ENCODE measurements at regions not wholly inside any gene's neighbourhood (a gene's known extent, or its start where the extent isn't known, plus 50 kb on each side); places are given as distances from the start of the nearest gene placed in this dataset.
A peak's percentile ranks its signal among the peaks of the same experiment; 100 is the strongest.
"Not testable (repeated sequence)": the region's sequence is repeated elsewhere in the genome, so short reads cannot be mapped to it uniquely, and the experiment has no call there.

- no peak for DNase-seq
Measured at GRCh38 chrX:3216581-3217180, 129.8 kb downstream of the MXRA5 start.

GRCh38 chrX:3215249-3215648 is 131.2 kb downstream of the MXRA5 start:
- H3K27me3 ChIP-seq: no peaks in the 10 kb centered on the region
- H3K4me3 ChIP-seq: no peak overlapping the region
- no peaks in the 10 kb centered on the region for H3K36me3 ChIP-seq
- DNase-seq: no peak
- no peaks in the 10 kb centered on the region for H3K9me3 ChIP-seq (replicated peaks)
- H3K27ac ChIP-seq: no peak overlapping the region
- H3K4me1 ChIP-seq: no peaks in the 10 kb centered on the region

More at GRCh38 chrX:3216581-3217180, 129.8 kb downstream of the MXRA5 start:
- no peaks in the 10 kb centered on the region for H3K4me1 ChIP-seq
- no peak overlapping the region for H3K4me3 ChIP-seq
- H3K36me3 ChIP-seq: no peaks in the 10 kb centered on the region
- no peaks in the 10 kb centered on the region for H3K9me3 ChIP-seq (replicated peaks)
- no peaks in the 10 kb centered on the region for H3K27me3 ChIP-seq
- no peak overlapping the region for H3K27ac ChIP-seq

GRCh38 chrX:3206314-3206713 is 140.1 kb downstream of the MXRA5 start:
- Histone ChIP-seq H3K36me3 (no peaks in the 10 kb centered on the region), H3K27me3 (no peaks in the 10 kb centered on the region), H3K27ac (no peak overlapping the region), H3K4me3 (no peak overlapping the region), H3K4me1 (no peaks in the 10 kb centered on the region), H3K9me3 (replicated peaks) (no peaks in the 10 kb centered on the region)
- DNase-seq: no peak

- H3K27me3 ChIP-seq: no peaks in the 10 kb centered on the region
- DNase-seq: no peak
Measured at GRCh38 chrX:3204606-3205005, 141.8 kb downstream of the MXRA5 start.

GRCh38 chrX:3195845-3196244 is 150.6 kb downstream of the MXRA5 start:
- H3K36me3 ChIP-seq: no peaks in the 10 kb centered on the region; the same call in 1 of the 2 replicates
- H3K27ac ChIP-seq: no peak overlapping the region
- H3K4me1 ChIP-seq: peaks cover 9% of the 10 kb centered on the region
- no peak overlapping the region for H3K4me3 ChIP-seq
- no peaks in the 10 kb centered on the region for H3K27me3 ChIP-seq
- peaks cover 4% of the 10 kb centered on the region; the same call in 1 of the 2 replicates for H3K9me3 ChIP-seq (replicated peaks)
- DNase-seq: no peak

More at GRCh38 chrX:3204606-3205005, 141.8 kb downstream of the MXRA5 start:
- Histone ChIP-seq H3K4me1 (no peaks in the 10 kb centered on the region), H3K36me3 (no peaks in the 10 kb centered on the region), H3K9me3 (replicated peaks) (no peaks in the 10 kb centered on the region), H3K27ac (no peak overlapping the region), H3K4me3 (no peak overlapping the region)

- Histone ChIP-seq H3K27me3 (no peaks in the 10 kb centered on the region), H3K36me3 (no peaks in the 10 kb centered on the region; the same call in 1 of the 2 replicates), H3K4me1 (peaks cover 15% of the 10 kb centered on the region), H3K9me3 (replicated peaks) (peaks cover 4% of the 10 kb centered on the region; the same call in 1 of the 2 replicates), H3K27ac (no peak overlapping the region), H3K4me3 (no peak overlapping the region)
- DNase-seq: no peak
Measured at GRCh38 chrX:3192835-3193234, 151.6 kb downstream of the ARSF start.

GRCh38 chrX:3191796-3192195 is 150.5 kb downstream of the ARSF start:
- H3K4me1 ChIP-seq: peaks cover 15% of the 10 kb centered on the region
- H3K27ac ChIP-seq: 0 out of 2 replicates have a peak overlapping the region, but pooled peaks have one; percentile 14
- no peaks in the 10 kb centered on the region for H3K27me3 ChIP-seq
- H3K36me3 ChIP-seq: no peaks in the 10 kb centered on the region; the same call in 1 of the 2 replicates
- peaks cover 4% of the 10 kb centered on the region; the same call in 1 of the 2 replicates for H3K9me3 ChIP-seq (replicated peaks)
- no peak overlapping the region for H3K4me3 ChIP-seq
- peak; percentile 37 to 57 for DNase-seq

- Histone ChIP-seq H3K9me3 (replicated peaks) (peaks cover 4% of the 10 kb centered on the region; the same call in 1 of the 2 replicates), H3K27me3 (no peaks in the 10 kb centered on the region), H3K4me1 (peaks cover 15% of the 10 kb centered on the region), H3K4me3 (no peak overlapping the region), H3K36me3 (no peaks in the 10 kb centered on the region), H3K27ac (no peak overlapping the region)
- no peak for DNase-seq
Measured at GRCh38 chrX:3191201-3191600, 149.9 kb downstream of the ARSF start.

GRCh38 chrX:3184176-3184930 is 143.1 kb downstream of the ARSF start:
- H3K27ac ChIP-seq: peak overlapping the region; percentile 38; the same call in 1 of the 2 replicates
- H3K36me3 ChIP-seq: no peaks in the 10 kb centered on the region
- H3K4me1 ChIP-seq: peaks cover 13% of the 10 kb centered on the region
- peak overlapping the region; percentile 10; the same call in 1 of the 2 replicates for H3K4me3 ChIP-seq
- peak in 1 of 2 experiments; percentile 30 for DNase-seq
- no peaks in the 10 kb centered on the region for H3K9me3 ChIP-seq (replicated peaks)
- no peaks in the 10 kb centered on the region for H3K27me3 ChIP-seq

GRCh38 chrX:3181846-3182245 is 140.6 kb downstream of the ARSF start:
- Histone ChIP-seq H3K27me3 (no peaks in the 10 kb centered on the region), H3K4me3 (no peak overlapping the region), H3K27ac (no peak overlapping the region; the same call in 1 of the 2 replicates), H3K36me3 (no peaks in the 10 kb centered on the region), H3K9me3 (replicated peaks) (no peaks in the 10 kb centered on the region), H3K4me1 (peaks cover 20% of the 10 kb centered on the region)
- no peak for DNase-seq

GRCh38 chrX:3178329-3178728 is 137.1 kb downstream of the ARSF start:
- Histone ChIP-seq H3K36me3 (no peaks in the 10 kb centered on the region), H3K9me3 (replicated peaks) (no peaks in the 10 kb centered on the region), H3K4me3 (no peak overlapping the region), H3K27ac (no peak overlapping the region), H3K27me3 (no peaks in the 10 kb centered on the region), H3K4me1 (peaks cover 24% of the 10 kb centered on the region)
- no peak for DNase-seq

- DNase-seq: no peak
- H3K36me3 ChIP-seq: no peaks in the 10 kb centered on the region
Measured at GRCh38 chrX:3177851-3178250, 136.6 kb downstream of the ARSF start.

GRCh38 chrX:3176439-3176820 is 135.2 kb downstream of the ARSF start:
- peak; percentile 34 to 65 for DNase-seq
- H3K4me3 ChIP-seq: peak overlapping the region; percentile 48
- peaks cover 21% of the 10 kb centered on the region for H3K4me1 ChIP-seq
- no peaks in the 10 kb centered on the region for H3K36me3 ChIP-seq
- no peaks in the 10 kb centered on the region for H3K27me3 ChIP-seq
- peak overlapping the region; percentile 86 for H3K27ac ChIP-seq
- H3K9me3 ChIP-seq (replicated peaks): no peaks in the 10 kb centered on the region

More at GRCh38 chrX:3177851-3178250, 136.6 kb downstream of the ARSF start:
- H3K4me1 ChIP-seq: peaks cover 24% of the 10 kb centered on the region
- no peak overlapping the region for H3K4me3 ChIP-seq
- H3K27ac ChIP-seq: no peak overlapping the region; the same call in 1 of the 2 replicates
- H3K9me3 ChIP-seq (replicated peaks): no peaks in the 10 kb centered on the region
- no peaks in the 10 kb centered on the region for H3K27me3 ChIP-seq

- DNase-seq: peak; percentile 54 to 69
- H3K4me3 ChIP-seq: peak overlapping the region; percentile 48
- H3K4me1 ChIP-seq: peaks cover 21% of the 10 kb centered on the region
- no peaks in the 10 kb centered on the region for H3K27me3 ChIP-seq
- no peaks in the 10 kb centered on the region for H3K9me3 ChIP-seq (replicated peaks)
- peak overlapping the region; percentile 86 for H3K27ac ChIP-seq
- no peaks in the 10 kb centered on the region for H3K36me3 ChIP-seq
Measured at GRCh38 chrX:3175659-3176438, 134.6 kb downstream of the ARSF start.

GRCh38 chrX:3172156-3172555 is 130.9 kb downstream of the ARSF start:
- not testable (repeated sequence) for DNase-seq; H3K9me3 ChIP-seq (replicated peaks); H3K27ac ChIP-seq; H3K27me3 ChIP-seq; H3K4me3 ChIP-seq; H3K36me3 ChIP-seq
- H3K4me1 ChIP-seq: peaks cover 29% of the 10 kb centered on the region

All from SJCRH30 (cell line).